HS-5 (cell line): ENCODE measurements at regions not wholly inside any gene's neighbourhood (a gene's known extent, or its start where the extent isn't known, plus 50 kb on each side); places are given as distances from the start of the nearest gene placed in this dataset.
"Not testable (repeated sequence)": the region's sequence is repeated elsewhere in the genome, so short reads cannot be mapped to it uniquely, and the experiment has no call there.

Experiments
- DNase-seq: peaks from one replicate; pipeline ENCODE4 v3.0.0-alpha.2; 2012; ENCODE audit warnings: low read depth

- no peak for DNase-seq
Observed at GRCh38 chr7:89771003-89771636, 383.1 kb upstream of the STEAP1 start.

- no peak for DNase-seq
Observed at GRCh38 chr7:89772276-89772675, 382.0 kb upstream of the STEAP1 start.

- peak; percentile 4 for DNase-seq
Observed at GRCh38 chr7:89773611-89774010, 380.7 kb upstream of the STEAP1 start.

- no peak for DNase-seq
Observed at GRCh38 chr7:89775459-89775858, 378.8 kb upstream of the STEAP1 start.

GRCh38 chr7:89776980-89777379, 377.3 kb upstream of the STEAP1 start:
- no peak for DNase-seq

- no peak for DNase-seq
Observed at GRCh38 chr7:89777499-89777898, 376.8 kb upstream of the STEAP1 start.

GRCh38 chr7:89780291-89780690, 374.0 kb upstream of the STEAP1 start:
- no peak for DNase-seq

- no peak for DNase-seq
Observed at GRCh38 chr7:89796481-89796880, 357.8 kb upstream of the STEAP1 start.

GRCh38 chr7:89797965-89798598, 356.2 kb upstream of the STEAP1 start:
- DNase-seq, result no peak

- DNase-seq, result no peak
Observed at GRCh38 chr7:89798599-89798996, 355.7 kb upstream of the STEAP1 start.

GRCh38 chr7:89800761-89801160, 353.5 kb upstream of the STEAP1 start:
- DNase-seq, result no peak

GRCh38 chr7:89809291-89809690, 345.0 kb upstream of the STEAP1 start:
- DNase-seq, result no peak

- no peak for DNase-seq
Observed at GRCh38 chr7:89813081-89813480, 341.2 kb upstream of the STEAP1 start.

GRCh38 chr7:89826121-89826520, 328.1 kb upstream of the STEAP1 start:
- no peak for DNase-seq

- DNase-seq, result no peak
Observed at GRCh38 chr7:89826557-89826956, 327.7 kb upstream of the STEAP1 start.

GRCh38 chr7:89837515-89837914, 316.8 kb upstream of the STEAP1 start:
- DNase-seq, result peak; percentile 60

- DNase-seq, result no peak
Observed at GRCh38 chr7:89839329-89839728, 314.9 kb upstream of the STEAP1 start.

GRCh38 chr7:89845952-89846351, 308.3 kb upstream of the STEAP1 start:
- DNase-seq, result no peak

- DNase-seq, result no peak
Observed at GRCh38 chr7:89849052-89849451, 305.2 kb upstream of the STEAP1 start.

GRCh38 chr7:89857053-89857452, 297.2 kb upstream of the STEAP1 start:
- DNase-seq, result not testable (repeated sequence)

GRCh38 chr7:89857767-89858166, 296.5 kb upstream of the STEAP1 start:
- no peak for DNase-seq

GRCh38 chr7:89887489-89887888, 266.8 kb upstream of the STEAP1 start:
- DNase-seq, result no peak

- DNase-seq, result no peak
Observed at GRCh38 chr7:89908736-89909135, 245.5 kb upstream of the STEAP1 start.

GRCh38 chr7:89914711-89915110, 239.6 kb upstream of the STEAP1 start:
- DNase-seq, result no peak
